GM19463 (cell line): ENCODE measurements at regions not wholly inside any gene's neighbourhood (a gene's known extent, or its start where the extent isn't known, plus 50 kb on each side); places are given as distances from the start of the nearest gene placed in this dataset.
A peak's percentile ranks its signal among the peaks of the same experiment; 100 is the strongest.

Experiments
- ATAC-seq: cut with Tn5 transposase; IDR thresholded peaks from one replicate; pipeline ENCODE4 v1.9.1; 2021; ENCODE audit warnings: mild to moderate bottlenecking, moderate library complexity; ENCODE audit not compliant: unreplicated experiment

GRCh38 chr13:64962404-64962803 is 2267.7 kb downstream of the PCDH9 start:
- ATAC-seq, result no peak

- ATAC-seq, result no peak
Measured at GRCh38 chr13:64959276-64959675, 2270.9 kb downstream of the PCDH9 start.

GRCh38 chr13:64958106-64958505 is 2272.0 kb downstream of the PCDH9 start:
- no peak for ATAC-seq

GRCh38 chr13:64938660-64939059 is 2291.5 kb downstream of the PCDH9 start:
- ATAC-seq, result no peak

- ATAC-seq, result no peak
Measured at GRCh38 chr13:64937302-64937701, 2292.8 kb downstream of the PCDH9 start.

GRCh38 chr13:64936879-64937278 is 2293.3 kb downstream of the PCDH9 start:
- no peak for ATAC-seq

- no peak for ATAC-seq
Measured at GRCh38 chr13:64935441-64935840, 2294.7 kb downstream of the PCDH9 start.

GRCh38 chr13:64934569-64935362 is 2295.4 kb downstream of the PCDH9 start:
- ATAC-seq, result no peak

GRCh38 chr13:64930636-64931035 is 2299.5 kb downstream of the PCDH9 start:
- no peak for ATAC-seq

- peak; percentile 88 for ATAC-seq
Measured at GRCh38 chr13:64928696-64929499, 2301.2 kb downstream of the PCDH9 start.

GRCh38 chr13:64925727-64926126 is 2304.4 kb downstream of the PCDH9 start:
- ATAC-seq, result no peak

GRCh38 chr13:64925284-64925683 is 2304.9 kb downstream of the PCDH9 start:
- no peak for ATAC-seq

GRCh38 chr13:64924401-64924800 is 2305.7 kb downstream of the PCDH9 start:
- ATAC-seq, result no peak

GRCh38 chr13:64917566-64917965 is 2312.6 kb downstream of the PCDH9 start:
- ATAC-seq, result no peak

- no peak for ATAC-seq
Measured at GRCh38 chr13:64912141-64912540, 2318.0 kb downstream of the PCDH9 start.

- ATAC-seq, result no peak
Measured at GRCh38 chr13:64910096-64910495, 2320.0 kb downstream of the PCDH9 start.

- no peak for ATAC-seq
Measured at GRCh38 chr13:64909184-64909583, 2321.0 kb downstream of the PCDH9 start.

- no peak for ATAC-seq
Measured at GRCh38 chr13:64900039-64900438, 2330.1 kb downstream of the PCDH9 start.

- ATAC-seq, result no peak
Measured at GRCh38 chr13:64884976-64885375, 2345.2 kb downstream of the PCDH9 start.

- no peak for ATAC-seq
Measured at GRCh38 chr13:64877176-64877575, 2353.0 kb downstream of the PCDH9 start.

- no peak for ATAC-seq
Measured at GRCh38 chr13:64871742-64872141, 2358.4 kb downstream of the PCDH9 start.

GRCh38 chr13:64869539-64869938 is 2360.6 kb downstream of the PCDH9 start:
- ATAC-seq, result no peak
